Cardiac fibroblast (primary cell): ENCODE measurements at regions not wholly inside any gene's neighbourhood (a gene's known extent, or its start where the extent isn't known, plus 50 kb on each side); places are given as distances from the start of the nearest gene placed in this dataset.

ENCODE experiments used
- DNase-seq, 2 donors: peaks; one replicate each; pipeline versions ENCODE4 v3.0.0 to v3.0.0-alpha.2; 2010; ENCODE audit warnings: low read depth in 2 of 2
- H3K4me3 ChIP-seq, 2 donors: replicated peaks in 1 of 2; 1 replicate in 1 of 2; 2 replicates in 1 of 2; pipeline ENCODE4 v1.5.1; 2011; ENCODE audit warnings: low read depth in 2 of 2, low read length in 2 of 2, mild to moderate bottlenecking in 2 of 2, moderate library complexity in 1 of 2
- TF ChIP-seq, protein P1 (sequence below): IDR thresholded peaks from one replicate; pipeline ENCODE4 v1.5.1; 2011; ENCODE audit warnings: low read depth, mild to moderate bottlenecking, low read length, inconsistent platforms

GRCh38 chr5:84642324-84642723, 257.6 kb upstream of the EDIL3 start:
- DNase-seq: no peak
- no peak overlapping the region for H3K4me3 ChIP-seq
- TF ChIP-seq, protein P1, sequence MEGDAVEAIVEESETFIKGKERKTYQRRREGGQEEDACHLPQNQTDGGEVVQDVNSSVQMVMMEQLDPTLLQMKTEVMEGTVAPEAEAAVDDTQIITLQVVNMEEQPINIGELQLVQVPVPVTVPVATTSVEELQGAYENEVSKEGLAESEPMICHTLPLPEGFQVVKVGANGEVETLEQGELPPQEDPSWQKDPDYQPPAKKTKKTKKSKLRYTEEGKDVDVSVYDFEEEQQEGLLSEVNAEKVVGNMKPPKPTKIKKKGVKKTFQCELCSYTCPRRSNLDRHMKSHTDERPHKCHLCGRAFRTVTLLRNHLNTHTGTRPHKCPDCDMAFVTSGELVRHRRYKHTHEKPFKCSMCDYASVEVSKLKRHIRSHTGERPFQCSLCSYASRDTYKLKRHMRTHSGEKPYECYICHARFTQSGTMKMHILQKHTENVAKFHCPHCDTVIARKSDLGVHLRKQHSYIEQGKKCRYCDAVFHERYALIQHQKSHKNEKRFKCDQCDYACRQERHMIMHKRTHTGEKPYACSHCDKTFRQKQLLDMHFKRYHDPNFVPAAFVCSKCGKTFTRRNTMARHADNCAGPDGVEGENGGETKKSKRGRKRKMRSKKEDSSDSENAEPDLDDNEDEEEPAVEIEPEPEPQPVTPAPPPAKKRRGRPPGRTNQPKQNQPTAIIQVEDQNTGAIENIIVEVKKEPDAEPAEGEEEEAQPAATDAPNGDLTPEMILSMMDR: no peak

- H3K4me3 ChIP-seq: no peak overlapping the region
- TF ChIP-seq, protein P1: no peak
- no peak for DNase-seq
Measured at GRCh38 chr5:84637662-84638375, 253.1 kb upstream of the EDIL3 start.

DNA sequence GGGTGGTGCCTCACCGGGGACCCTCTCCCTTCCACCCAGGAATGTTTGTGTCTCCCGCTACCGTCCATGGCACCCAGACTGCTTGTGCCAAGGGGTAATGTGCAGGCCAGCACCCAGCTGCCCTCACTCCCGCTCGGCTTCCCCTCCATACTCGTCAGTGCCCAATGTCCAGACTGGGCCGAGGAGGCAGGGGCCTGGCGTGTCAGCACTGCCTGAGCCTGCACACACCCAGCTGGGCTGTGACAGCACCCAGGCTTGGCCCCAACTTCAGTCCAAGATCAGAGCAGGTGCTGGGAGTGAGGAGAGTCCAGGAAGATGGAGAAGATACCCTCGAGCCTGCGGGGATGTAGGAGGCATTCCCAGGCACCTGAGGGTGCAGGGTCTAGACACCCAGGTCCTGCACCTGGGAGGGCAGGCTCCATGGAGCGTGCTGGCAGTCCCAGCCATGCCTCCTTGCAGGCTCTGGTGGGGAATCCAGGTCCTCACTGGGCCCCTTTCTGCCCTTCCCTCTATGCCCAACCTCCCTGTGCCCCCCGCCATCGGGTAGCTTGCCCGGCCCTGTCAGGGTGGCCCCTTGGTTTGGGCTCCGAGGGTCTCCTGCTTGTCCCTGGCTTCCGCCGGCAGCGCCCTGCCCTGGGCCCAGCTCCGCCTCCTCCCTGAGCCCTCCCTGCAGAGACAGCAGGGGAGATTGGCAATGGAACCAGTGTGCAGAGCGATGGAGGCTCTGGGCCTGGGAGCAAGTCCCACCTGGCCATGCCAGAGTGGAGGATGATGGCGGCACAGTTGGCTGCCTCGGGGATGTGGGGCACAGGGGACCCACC, 250.8 kb upstream of the EDIL3 start:
- DNase-seq: no peak
- TF ChIP-seq, protein P1: no peak
- H3K4me3 ChIP-seq: no peak overlapping the region

DNA sequence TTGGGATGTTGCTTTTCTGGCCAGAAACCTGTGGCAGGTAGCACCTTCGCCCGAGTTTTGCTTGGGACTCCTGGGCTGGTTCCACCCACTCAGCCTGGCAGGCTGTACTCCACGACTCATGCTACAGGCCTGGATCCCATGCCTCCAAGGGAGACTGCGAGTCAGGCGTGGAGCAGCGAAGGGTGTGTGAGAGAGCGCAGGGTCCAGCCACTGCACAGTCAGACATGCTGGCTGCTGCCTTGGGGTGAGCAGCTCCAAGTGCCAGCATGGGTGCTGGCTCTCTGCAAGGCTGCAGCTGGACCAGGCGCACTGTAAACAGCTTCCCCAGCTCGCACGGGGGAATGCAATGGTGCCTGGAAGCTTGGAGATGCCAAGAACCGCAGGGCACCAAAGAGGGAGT, 249.6 kb upstream of the EDIL3 start:
- TF ChIP-seq, protein P1: no peak
- no peak overlapping the region for H3K4me3 ChIP-seq
- DNase-seq: no peak

DNA sequence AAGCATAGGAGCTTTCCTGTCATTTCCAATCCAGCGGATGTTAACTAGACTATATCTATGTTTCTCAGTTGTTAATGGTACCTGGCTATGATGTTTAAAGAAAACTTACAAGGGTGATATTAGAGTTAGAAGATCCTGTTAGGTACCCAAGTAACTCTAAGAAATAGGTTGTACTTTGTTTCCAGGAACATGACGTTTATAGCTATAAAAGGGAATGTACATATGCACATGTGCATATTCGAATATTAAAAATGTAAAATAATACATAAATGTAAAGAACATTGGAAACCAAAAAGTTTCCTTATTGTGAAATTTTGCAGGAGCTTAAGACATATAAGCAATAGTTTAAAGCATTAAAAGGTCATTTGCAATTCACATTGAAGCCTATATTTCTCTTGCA, 247.7 kb upstream of the EDIL3 start:
- DNase-seq: no peak
- TF ChIP-seq, protein P1: no peak
- no peak overlapping the region for H3K4me3 ChIP-seq

DNA sequence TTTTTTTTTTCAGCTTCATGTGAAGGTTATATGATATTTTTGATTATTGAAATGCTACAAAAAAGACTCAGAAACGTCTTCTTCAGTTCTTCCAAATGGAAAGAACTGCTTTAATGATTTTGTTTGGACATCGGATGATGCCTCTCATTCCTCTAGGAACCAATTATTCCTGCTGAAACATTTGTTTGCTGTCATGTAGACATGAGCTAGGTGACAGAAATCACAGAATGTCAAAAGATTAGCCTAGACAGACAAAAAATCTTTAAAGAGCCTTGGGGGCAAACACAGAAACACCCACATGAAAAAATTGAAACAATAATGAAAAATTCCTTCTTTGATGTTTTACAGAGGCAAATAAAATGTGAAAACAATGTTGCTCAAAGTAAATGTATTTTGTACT, 244.2 kb upstream of the EDIL3 start:
- no peak overlapping the region for H3K4me3 ChIP-seq
- TF ChIP-seq, protein P1: no peak
- no peak for DNase-seq
